ENCODE measurements at regions not wholly inside any gene's neighbourhood (a gene's known extent, or its start where the extent isn't known, plus 50 kb on each side); places are given as distances from the start of the nearest gene placed in this dataset.

- H3K9me3 Mint-ChIP-seq = no peaks in the 10 kb centered on the region
- peaks cover 7% of the 10 kb centered on the region for H3K4me1 Mint-ChIP-seq (ENCODE audit: low read depth)
- H3K27me3 Mint-ChIP-seq = peaks cover 9% of the 10 kb centered on the region
- POLR2A ChIA-PET = no interaction called here
- intact Hi-C loops (cut with micrococcal nuclease) = no loop called here
- no peak for TF ChIP-seq CTCF (IDR thresholded peaks at IDR 0.05)
- no peaks in the 10 kb centered on the region for H3K36me3 Mint-ChIP-seq (ENCODE audit: low read depth)
- H3K4me3 Mint-ChIP-seq = no peak overlapping the region
- DNase-seq (no peak), ATAC-seq (no peak)
- H3K27ac Mint-ChIP-seq = no peak overlapping the region
- CTCF ChIA-PET = interaction anchor here (0.8 to 6.0 kb wide), 7 partner anchors 7 to 218 kb away, joined by 3 to 63 read pairs (median 5); partner anchors contain the start of gene PRAME
Measured at GRCh38 chr22:22741843-22742242, 97.4 kb downstream of the GGTLC2 start.

- intact Hi-C loops (cut with micrococcal nuclease) = no loop called here
- H3K27ac Mint-ChIP-seq = no peak overlapping the region
Measured at GRCh38 chr22:22742641-22743040, 98.2 kb downstream of the GGTLC2 start.

GRCh38 chr22:22743128-22743760 is 98.8 kb downstream of the GGTLC2 start:
- ATAC-seq (no peak), DNase-seq (no peak)
- Mint-ChIP-seq H3K4me1 (ENCODE audit: low read depth) (peaks cover 13% of the 10 kb centered on the region), H3K27me3 (peaks cover 7% of the 10 kb centered on the region), H3K27ac (no peak overlapping the region), H3K9me3 (no peaks in the 10 kb centered on the region), H3K4me3 (no peak overlapping the region), H3K36me3 (ENCODE audit: low read depth) (no peaks in the 10 kb centered on the region)
- CTCF ChIA-PET = interaction anchor here (1.4 to 6.0 kb wide), 5 partner anchors 10 to 216 kb away, joined by 5 to 63 read pairs (median 21); no protein-coding TSS in a partner anchor
- no peak for TF ChIP-seq CTCF (IDR thresholded peaks at IDR 0.05)
- POLR2A ChIA-PET = no interaction called here
- intact Hi-C loops (cut with micrococcal nuclease) = no loop called here

More at GRCh38 chr22:22742641-22743040, 98.2 kb downstream of the GGTLC2 start:
- no peak for ATAC-seq
- TF ChIP-seq CTCF (IDR thresholded peaks at IDR 0.05) = no peak
- Mint-ChIP-seq H3K9me3 (no peaks in the 10 kb centered on the region), H3K36me3 (ENCODE audit: low read depth) (no peaks in the 10 kb centered on the region), H3K4me3 (no peak overlapping the region), H3K27me3 (peaks cover 7% of the 10 kb centered on the region), H3K4me1 (ENCODE audit: low read depth) (peaks cover 10% of the 10 kb centered on the region)
- ChIA-PET POLR2A (no interaction called here), CTCF (interaction anchor here (0.7 to 6.0 kb wide), 9 partner anchors 11 to 217 kb away, joined by 3 to 63 read pairs (median 6); partner anchors contain the start of gene PRAME)
- DNase-seq = no peak

GRCh38 chr22:22744412-22745224 is 100.2 kb downstream of the GGTLC2 start:
- Mint-ChIP-seq H3K4me3 (no peak overlapping the region), H3K27ac (no peak overlapping the region)

More at GRCh38 chr22:22744412-22745224, 100.2 kb downstream of the GGTLC2 start:
- DNase-seq (no peak), ATAC-seq (no peak)
- peaks cover 7% of the 10 kb centered on the region for H3K27me3 Mint-ChIP-seq
- TF ChIP-seq CTCF (IDR thresholded peaks at IDR 0.05) = no peak
- CTCF ChIA-PET = interaction anchor here (0.7 to 6.0 kb wide), 31 partner anchors 8 to 282 kb away, joined by 3 to 63 read pairs (median 5); no protein-coding TSS in a partner anchor
- H3K36me3 Mint-ChIP-seq (ENCODE audit: low read depth) = no peaks in the 10 kb centered on the region
- H3K9me3 Mint-ChIP-seq = no peaks in the 10 kb centered on the region
- intact Hi-C loops (cut with micrococcal nuclease) = no loop called here
- POLR2A ChIA-PET = no interaction called here
- peaks cover 13% of the 10 kb centered on the region for H3K4me1 Mint-ChIP-seq (ENCODE audit: low read depth)

Data from activated CD8-positive, alpha-beta T cell treated with anti-CD3 and anti-CD28 coated beads for 36 hours (primary cell).